GM19240 (cell line): ENCODE measurements at regions not wholly inside any gene's neighbourhood (a gene's known extent, or its start where the extent isn't known, plus 50 kb on each side); places are given as distances from the start of the nearest gene placed in this dataset.
"Not testable (repeated sequence)": the region's sequence is repeated elsewhere in the genome, so short reads cannot be mapped to it uniquely, and the experiment has no call there.

Experiments used
- DNase-seq: peaks from one replicate; pipeline ENCODE4 v3.0.0; 2011; ENCODE audit warnings: low spot score; ENCODE audit not compliant: insufficient read length

DNA sequence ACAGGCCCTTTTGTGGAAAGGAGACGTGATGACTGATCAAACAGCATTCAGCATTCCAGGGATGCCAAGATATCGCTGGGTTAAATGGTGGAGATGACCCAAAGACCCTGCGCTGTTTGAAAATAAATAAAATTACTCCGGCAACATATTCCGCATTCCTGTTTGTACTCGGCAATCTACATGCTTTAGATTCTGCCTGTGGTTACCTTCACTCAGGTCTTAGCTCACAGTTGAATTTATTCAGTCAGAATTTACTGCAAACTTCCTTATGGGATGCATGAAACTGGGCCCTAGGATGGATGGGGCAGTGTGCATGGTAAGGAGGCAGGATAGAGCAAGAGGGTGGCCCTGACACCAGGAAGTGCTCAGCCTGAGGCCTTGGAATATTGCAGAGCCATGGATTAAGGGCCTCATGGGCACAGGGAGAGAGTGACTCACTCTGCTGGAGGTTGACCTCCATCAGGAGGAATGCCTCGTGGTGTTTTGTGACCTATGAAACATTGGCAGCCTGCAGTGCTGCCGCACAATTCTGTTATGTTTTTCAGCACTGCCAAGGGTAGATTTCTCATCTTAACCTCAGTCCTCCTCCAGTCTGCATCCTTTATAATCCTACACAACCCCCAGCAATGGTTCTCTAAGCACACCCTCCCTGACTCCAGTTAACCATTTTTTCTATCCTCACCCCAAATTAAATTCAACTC, 321.4 kb downstream of the IRS1 start:
- DNase-seq: no peak

DNA sequence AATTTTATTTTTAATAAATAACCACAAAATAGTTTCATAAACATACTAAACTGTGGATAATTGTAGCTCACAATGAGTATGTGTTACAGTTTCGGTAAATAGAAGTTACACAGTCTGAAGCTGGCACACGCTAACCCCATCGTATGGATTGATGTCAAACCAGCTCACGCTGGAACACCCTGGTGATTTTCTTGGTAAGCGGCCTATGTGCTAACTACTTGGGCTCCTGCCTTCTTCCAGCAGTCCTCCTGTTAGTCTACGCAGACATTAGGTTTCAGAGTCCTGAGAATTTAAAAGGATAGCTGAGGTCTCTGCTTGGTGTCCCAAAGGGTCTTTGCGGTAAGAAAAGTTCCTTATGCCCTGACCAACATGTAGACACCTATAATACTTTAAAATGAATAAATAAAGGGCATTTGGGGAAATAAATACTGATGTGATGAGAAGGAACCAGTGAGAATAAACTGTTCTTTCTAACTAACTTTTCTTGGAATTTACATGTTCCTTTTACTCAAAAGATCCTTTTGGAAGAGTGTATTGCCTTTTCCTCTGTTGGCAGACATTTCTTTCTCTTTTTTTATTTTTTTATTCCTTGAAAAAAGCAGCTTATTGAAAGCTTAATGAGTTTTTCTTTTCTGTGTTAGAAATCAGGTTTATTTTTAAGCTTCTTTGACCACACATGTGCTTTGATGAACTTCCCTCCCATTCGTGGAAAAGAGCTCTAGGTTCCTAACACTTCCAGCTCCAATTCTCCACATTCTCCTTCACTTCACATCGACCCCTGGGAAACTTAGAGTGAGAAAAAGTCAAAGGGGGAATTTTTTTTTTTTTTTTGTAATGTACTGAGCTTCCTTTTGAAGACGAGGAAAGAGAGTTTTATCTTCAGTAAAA, 322.2 kb downstream of the IRS1 start:
- no peak for DNase-seq

DNA sequence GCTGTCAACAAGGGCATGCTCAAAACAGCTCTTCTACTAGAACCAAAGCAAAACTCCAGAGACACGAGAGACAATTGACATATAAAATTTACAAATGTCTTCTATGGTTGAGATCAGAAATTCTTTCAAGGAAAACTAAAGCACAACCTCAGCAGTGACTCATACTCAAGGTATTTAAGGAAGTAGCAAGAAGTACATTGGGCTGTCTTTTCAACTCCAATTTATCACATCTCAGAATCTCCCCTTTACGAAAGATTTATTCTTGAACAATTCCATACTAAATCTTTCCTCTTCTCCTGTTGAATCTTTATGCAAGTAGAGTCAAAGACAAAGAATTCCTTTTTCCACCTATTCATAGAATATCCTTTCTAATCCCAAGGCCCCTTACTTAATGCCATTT, 324.0 kb downstream of the IRS1 start:
- DNase-seq: no peak

DNA sequence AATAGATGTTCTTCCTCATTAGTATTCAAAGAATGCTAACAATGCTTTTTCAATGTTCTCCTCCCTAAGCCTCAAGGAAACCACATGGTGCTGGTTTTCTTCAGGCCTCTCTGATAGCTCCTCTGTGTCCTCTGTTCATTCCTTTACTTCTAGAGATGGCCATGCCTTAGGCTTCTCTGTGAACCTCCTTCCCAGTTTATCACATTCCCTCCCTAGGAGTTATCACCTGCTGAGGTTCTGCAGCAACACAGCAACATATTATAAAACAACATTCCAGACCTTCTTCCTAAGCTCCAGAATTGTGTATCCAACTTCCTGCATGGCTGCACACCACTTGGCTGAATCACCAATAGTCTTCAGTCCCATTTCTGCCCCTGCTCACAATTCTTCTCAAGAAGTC, 325.5 kb downstream of the IRS1 start:
- no peak for DNase-seq

DNA sequence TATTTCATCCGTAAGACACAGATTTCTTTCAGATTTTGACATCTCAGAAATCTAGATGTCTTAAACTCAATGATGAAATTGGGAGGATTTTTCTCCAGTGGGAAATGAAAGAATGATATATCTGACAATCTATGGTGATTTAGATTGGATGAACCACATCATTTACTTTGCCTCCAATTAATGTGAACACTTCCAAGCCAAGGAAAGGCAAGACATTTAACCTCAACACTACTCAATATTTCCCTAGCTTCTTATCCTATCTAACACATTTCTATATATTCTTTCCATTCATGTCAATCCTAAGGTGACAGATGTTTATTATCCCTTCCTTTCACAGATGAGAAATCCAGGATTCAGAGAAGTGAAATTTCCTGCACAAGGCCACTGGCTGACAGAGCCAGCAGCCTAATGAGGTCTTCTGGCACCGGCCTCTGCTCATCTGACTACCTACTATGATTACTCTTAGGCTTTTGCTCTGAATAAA, 327.6 kb downstream of the IRS1 start:
- no peak for DNase-seq

DNA sequence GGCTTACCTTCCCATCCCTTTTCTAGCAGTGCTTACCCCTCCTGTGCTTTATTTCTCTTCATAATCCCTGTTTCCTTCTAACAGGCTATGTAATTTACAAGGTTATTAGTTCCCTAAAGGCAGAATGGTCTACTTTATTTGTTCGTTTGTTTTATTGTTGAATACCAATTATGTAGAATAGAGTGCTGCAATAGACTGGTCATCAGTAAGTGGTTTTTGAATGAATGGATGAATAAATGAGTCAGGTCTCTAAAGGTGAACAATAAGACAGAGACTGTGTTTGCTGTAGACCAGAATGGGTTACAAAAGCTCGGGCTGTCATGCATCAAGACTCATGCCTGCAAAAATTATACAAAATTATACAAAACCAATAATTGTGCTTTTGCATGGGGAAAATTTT, 332.0 kb downstream of the IRS1 start:
- DNase-seq: no peak

DNA sequence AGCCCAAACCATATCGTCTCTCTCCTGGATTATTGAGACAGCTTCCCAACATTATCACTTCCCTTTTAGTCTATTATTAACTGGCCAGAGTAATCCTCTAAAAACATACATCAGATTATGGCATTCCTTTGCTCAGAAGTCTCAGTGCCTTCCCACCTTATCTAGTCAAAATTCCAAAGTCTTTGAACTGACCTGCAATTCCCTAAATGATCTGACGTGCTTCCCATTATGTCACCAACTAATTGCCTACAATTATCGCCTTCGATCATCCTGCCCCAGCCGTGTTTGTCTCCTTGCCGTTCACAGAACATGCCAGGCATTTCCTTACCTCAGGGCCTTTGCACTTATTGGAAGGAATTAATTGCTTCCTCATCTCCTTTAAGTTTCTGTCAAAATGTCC, 332.4 kb downstream of the IRS1 start:
- no peak for DNase-seq

DNA sequence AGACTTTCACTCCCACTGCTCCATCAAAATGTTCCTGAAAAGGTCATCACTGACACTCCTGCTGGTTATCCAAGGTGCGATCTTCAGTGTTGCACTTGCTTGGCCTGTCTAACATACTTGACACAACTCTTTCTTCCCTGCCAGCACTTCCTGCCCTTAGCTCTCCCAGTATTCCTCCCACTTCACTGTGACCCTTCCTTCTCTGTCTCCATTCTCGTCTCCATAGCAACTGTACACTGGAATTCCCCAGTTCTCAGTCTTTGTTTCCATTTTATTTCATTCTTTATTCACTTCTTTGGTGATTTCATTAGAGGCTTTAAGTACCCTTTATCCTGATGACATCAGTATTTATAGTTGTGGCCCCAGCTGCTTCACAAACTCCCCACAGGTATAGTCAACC, 333.0 kb downstream of the IRS1 start:
- DNase-seq: no peak

DNA sequence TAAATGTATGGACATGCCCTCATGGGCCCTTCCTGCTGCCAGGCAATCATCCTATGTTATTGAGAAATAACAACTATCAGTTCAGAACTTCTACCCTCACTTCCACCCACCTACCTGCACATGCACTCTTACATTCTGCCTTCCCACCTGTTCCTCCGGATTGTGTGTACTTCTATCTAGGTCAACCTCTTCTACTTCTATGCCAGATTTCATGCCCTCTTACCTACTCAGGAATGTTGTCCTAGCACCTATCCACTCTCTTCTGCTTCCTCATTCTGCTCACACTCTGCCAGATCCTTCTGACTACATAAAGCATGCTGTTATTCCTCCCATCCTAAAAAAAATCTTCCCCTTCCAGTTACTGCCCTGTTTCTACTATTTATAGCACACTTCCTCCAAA, 333.5 kb downstream of the IRS1 start:
- DNase-seq: no peak

DNA sequence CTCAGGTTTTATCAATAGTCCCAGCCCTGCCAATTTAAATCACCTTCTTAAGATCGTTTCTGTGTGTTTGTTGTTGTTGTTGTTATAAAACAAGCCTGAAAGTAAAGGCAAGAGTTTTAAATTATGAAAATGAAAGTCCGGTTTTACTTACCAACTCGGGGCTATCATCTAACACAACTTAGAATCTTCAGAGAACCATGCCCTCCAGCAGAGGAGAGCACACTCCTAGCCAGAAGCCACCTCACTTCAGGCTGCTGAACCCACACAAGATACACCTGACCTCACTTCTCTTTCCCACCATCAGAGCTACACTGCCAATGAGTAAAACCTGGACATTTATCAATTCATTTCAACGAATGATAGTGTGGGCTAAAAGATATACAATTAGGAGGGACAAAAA, 335.2 kb downstream of the IRS1 start:
- no peak for DNase-seq

DNA sequence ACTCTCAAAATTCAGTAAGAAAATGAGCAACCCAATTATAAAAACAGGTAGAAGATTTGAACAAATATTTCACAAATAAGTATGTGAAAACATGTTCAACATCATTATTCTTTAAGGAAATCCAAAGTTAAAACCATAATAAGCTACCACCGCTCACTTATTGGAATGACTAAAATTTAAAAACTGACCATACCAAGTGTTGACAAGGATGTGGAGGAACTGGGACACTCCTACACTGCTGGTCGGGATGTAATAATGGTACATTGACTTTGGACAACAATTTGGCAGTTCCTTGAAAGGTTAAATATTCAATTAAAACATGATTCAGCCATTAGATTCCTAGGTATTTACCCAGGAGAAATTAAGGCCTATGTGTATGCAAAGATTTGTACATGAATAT, 336.5 kb downstream of the IRS1 start:
- no peak for DNase-seq

DNA sequence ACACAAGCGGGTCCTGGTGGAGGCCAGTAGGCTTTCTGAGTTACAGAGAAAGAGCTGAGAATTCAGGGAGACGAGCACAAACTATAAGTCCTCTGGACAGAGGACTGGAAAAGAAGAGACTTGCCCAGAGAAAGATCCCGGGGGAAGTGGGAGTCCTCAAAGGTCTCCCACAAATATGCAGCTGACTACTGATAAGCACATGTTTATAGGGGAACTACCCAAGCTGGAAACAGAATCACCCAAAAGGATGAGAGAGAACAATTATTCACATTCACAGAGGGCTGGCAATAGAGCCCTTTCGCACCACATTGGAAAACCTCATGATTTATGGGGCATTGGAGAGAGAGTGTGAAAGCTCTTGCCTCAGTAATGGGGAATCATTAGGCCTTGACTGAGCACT, 337.6 kb downstream of the IRS1 start:
- DNase-seq: no peak

DNA sequence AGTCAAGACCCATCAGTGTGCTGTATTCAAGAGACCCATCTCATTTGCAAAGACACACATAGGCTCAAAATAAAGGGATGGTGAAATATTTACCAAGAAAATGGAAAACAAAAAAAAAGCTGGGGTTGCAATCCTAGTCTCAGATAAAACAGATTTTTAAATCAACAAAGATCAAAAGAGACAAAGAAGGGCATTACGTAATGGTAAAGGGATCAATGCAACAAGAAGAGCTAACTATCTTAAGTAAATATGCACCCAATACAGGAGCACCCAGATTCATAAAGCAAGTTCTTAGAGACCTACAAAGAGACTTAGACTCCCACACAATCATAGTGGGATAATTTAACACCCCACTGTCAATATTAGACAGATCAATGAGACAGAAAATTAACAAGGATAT, 343.5 kb downstream of the IRS1 start:
- not testable (repeated sequence) for DNase-seq

DNA sequence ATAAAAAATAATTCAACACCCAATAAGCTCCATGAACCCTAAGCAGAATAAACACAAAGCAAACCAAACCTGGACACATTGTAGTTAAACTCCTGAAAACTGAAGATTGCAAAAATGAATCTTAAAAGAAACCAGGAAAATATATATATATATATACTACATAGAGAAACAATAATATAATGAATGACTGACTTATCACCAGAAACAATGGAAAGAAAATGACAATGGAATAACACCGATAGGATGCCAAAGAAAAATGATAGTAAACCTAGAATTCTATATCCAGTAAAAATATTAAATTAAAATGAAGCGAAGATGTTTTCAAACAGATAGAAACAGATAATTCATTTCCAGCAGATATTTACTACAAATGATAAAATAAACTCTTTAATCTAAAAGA, 346.9 kb downstream of the IRS1 start:
- no peak for DNase-seq

DNA sequence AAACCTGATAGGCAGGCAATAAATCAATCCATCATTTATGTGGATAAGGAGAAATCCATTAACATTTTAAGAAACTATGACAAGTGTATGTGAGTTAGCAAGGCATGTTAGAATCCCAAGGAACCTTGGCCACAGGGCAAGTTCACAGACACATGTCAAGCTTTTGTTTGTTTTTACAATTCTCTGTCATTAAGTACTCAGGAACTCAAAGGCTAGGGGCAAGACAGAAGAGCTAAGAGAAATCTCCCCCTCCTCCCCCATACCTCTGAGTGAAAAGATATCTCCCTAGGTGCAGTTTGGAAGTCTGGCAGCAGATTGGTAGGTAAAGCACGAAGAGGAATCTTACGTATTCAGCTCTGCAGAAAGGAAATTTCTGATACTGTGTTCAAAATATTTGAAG, 348.1 kb downstream of the IRS1 start:
- DNase-seq: no peak

DNA sequence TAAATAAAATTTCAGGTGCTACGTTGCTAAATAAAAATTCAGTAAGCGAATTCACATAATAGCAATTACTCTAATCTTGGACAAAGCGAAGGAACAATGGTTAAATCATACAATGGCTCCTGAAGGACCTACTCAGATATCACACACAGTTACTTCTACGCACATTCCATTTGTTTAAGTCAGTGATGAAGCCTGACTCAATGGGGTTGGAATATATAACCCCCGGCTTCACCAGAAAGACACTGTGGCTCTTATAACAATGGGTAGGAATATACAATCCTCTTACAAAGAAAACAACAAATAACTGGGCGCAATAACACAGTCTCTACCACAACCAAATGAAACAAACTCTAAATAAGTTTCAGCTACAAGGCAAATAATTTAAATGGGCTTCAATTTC, 349.5 kb downstream of the IRS1 start:
- DNase-seq: no peak

DNA sequence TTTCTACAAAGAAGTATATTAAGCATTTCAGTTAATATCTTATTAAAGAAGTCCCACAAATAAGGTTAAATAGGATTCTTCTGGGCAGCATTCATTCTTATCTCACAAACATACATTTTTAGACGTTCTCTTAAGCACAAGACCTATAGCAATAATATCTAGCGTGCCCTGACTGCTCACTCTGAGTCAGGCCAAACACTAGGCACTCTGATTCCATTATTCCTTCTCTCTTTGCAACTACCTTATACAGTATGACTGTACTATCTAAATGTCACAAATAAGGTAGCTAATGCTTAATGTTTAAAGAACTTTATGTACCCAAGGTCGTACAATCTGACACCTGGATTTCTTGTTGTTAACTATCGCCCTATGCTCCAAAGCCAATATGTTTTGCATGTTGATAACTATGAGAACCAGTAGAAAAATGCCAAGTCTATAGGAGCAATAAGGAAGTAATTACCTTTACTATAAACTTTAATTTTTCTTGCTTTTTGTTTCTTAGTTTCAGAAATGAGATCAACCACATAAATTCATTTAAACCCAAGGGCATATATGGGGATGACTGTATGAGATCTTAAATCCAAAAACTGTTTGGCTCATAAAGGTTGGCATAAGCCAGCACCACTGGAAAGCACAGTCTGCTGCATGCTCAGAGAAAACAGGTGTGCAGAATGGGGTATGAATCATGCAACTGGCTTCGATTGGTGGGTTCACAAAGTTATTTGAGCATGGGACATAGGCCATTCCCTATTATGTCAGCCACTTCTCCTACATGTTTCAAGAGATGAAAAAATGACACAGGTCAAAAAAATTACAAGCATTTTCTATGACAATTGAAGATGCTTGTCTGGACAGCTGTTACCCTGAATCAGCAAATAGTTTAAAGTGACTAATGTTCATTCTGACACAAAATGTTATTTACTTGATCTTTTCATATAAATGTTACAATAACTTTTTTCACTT, 352.0 kb downstream of the IRS1 start:
- no peak for DNase-seq

DNA sequence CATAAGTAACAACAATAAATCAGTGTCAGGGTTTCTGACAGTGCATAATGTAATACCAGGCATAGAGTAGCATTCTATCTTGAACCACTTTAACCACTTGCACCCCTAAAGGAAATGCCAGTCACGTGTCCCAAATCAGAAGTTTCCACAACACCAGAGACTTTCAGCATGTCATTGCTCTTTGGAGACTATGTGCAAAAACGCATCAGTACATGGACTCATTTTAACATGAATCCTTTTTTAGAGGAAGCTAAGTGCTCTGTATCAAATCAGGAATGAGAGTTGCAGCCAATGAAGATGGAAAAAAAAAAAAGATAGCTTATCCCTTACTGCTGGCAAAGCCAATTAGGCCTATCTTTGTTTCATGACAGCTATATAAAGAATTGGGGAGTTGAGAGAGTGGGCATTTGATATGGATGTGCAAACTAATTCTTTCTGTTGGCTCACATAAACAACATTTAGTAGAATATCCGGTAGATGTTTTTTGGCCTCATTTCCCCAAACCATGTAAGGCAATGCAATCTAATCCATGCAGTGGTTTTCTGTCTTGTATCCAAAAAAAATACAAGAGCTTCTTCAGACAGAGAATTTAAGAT, 353.1 kb downstream of the IRS1 start:
- no peak for DNase-seq

DNA sequence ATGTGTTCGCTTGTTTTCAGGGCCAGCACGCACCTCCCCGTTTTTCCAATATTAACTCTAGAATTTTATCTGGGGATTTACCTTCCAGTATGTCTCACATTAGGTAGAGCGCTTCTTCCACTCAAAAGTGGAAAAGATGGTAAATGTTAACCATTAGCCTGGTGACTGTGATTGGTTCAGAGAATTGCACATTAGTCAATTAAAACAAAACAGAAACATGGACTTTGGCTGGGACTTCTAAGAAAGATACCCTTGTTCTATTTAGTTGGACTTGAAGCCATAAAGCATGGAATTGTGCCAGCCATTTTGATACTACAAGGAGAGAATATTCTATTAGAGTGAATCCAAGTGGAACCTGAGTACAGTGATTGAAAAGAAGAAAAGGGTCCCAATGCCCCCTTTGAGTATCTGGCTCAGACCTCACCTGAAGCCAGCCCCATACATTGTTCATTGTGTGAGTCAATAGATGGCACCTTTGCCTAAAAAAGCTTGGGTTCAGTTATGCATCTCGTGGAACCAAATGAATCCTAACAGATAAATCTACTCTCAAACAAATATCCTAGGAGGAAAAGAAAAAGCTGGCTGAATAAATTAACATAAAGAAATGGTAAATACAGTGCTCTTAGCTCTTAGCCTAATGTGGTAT, 354.3 kb downstream of the IRS1 start:
- DNase-seq: no peak

DNA sequence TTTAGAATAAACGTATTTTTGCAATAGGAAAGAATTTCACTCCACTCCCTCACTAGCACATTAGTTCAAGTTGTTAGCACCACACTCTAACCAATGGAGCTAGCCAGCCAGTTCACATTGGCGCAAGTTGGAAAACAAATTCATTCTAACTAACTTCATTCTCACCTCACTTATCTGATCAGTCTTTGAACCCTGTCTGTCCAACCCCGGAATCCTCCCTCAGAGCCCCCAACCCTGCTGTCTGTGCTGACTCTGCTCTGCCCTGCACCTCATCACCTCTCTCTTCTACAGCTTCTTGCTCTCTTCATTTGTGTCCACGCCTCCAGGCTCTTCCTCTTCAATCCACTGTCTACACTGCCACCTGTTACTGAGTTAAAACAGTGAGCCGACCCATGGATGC, 356.5 kb downstream of the IRS1 start:
- DNase-seq: no peak
